HG03565 (cell line): ENCODE measurements at regions not wholly inside any gene's neighbourhood (a gene's known extent, or its start where the extent isn't known, plus 50 kb on each side); places are given as distances from the start of the nearest gene placed in this dataset.
"Not testable (repeated sequence)": the region's sequence is repeated elsewhere in the genome, so short reads cannot be mapped to it uniquely, and the experiment has no call there.

ENCODE experiments used
- ATAC-seq: cut with Tn5 transposase; IDR thresholded peaks from one replicate; pipeline ENCODE4 v1.9.1; 2021; ENCODE audit warnings: mild to moderate bottlenecking, moderate library complexity; ENCODE audit not compliant: unreplicated experiment

DNA sequence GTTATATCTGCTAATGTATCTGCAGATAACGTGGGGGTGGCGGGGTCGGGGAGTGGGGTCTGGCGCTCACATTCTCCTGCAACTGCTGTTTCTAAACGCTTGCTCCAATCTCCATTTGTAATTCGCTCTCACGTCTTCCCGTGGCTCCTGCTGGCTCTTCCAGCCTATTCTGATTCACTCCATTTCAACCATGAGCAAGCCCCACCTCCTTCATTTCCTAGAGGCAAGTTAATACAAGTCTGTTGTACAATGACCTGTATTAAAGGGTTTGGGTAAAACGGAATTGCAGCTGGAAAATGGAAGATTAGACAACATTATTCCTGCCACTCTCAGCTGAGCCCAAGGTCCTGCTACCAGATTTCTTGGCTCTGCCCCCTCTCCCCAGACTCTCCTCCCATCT is 132.3 kb downstream of the CSNK2A3 start:
- no peak for ATAC-seq

DNA sequence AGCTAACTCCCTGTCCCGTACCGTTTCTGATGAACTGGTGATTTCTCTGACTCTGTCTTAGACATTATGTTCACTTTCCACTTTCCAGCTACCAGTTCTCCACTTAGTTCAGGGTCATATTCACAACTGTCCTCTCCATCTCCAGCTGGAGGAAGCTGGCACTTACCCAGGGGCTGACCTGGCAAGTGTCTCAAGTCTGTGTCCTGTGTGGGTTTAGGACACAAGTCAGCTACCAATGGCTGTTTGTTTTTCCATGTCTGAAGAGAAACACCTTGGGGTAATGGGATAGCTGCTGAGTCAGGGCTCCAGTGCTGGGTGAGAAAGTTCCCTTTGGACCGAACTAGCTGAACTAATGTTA is 134.4 kb downstream of the CSNK2A3 start:
- ATAC-seq = no peak

DNA sequence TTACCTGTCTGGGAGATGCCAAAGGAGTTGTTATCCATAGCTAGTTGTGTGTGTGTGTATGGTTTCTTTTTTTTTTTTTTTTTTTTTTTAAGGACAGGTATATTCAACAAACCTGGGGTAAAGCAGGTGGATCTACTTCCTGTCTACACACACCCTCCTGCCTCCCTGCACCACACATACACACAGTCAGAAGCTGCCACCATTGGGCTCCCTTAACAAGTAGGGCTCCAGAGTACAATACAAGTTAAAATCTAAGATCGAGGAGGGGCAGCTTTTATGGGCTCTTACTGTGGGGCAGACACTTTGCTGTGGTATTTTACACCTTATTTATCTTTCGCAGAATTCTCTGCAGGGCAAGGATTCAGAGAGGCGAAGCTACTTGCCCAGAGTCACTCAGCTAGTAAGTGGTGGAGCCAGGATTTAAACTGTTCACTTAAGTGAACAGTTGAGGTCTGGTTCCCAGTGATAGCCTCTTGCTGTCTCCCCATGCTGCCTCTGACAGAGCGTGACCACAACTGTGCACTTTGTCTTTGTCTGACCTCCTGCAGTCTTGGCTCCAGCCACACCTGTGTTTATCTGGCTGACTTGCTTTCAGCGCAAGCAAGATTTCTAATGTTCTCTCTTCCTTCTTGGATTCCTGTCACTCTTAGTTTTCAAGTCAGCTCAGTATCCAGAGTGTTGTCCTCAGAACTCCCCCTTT is 135.0 kb downstream of the CSNK2A3 start:
- ATAC-seq = no peak

DNA sequence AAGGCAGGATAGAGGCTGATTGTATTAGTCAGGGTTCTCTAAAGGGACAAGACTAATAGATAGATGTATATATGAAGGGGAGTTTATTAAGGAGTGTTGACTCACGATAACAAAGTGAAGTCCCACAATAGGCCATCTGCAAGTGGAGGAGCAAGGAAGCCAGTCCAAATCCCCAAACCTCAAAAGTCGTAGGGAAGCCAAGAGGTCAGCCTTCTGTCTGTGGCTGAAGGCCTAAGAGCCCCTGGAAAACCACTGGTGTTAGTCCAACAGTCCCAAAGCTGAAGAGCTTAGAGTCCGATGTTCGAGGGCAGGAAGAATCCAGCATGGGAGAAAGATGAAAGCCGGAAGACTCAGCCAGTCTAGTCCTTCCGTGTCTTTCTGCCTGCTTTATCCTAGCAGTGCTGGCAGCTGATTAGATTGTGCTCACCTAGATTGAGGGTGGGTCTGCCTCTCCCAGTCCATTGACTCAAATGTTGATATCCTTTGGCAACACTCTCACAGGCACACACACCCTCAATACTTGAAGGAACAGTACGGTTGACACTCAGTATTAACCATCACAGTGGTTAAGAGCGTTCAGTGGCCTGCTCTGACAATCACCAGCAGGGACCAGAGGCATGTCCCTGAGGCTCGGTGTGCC is 135.6 kb downstream of the CSNK2A3 start:
- ATAC-seq = no peak

DNA sequence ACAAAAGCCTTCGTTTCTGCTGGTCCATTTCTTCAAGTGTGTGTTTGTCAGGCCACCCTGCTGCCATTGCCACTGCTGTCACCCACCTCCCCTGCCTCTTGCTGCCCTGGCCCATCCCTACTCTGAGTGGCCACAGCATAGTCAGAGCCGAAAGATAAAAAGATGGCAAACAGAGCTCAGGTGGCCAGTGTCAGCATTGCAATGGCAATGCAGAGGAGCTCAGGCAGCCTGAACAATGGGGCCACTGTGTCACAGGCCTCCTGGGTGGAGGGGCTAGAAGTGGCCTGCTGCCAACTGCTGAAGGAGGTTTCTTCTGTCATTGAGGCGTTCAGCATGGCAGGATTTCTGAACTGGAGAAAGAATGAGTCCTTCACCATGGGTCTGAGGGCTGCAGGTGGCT is 137.1 kb downstream of the CSNK2A3 start:
- ATAC-seq = no peak

DNA sequence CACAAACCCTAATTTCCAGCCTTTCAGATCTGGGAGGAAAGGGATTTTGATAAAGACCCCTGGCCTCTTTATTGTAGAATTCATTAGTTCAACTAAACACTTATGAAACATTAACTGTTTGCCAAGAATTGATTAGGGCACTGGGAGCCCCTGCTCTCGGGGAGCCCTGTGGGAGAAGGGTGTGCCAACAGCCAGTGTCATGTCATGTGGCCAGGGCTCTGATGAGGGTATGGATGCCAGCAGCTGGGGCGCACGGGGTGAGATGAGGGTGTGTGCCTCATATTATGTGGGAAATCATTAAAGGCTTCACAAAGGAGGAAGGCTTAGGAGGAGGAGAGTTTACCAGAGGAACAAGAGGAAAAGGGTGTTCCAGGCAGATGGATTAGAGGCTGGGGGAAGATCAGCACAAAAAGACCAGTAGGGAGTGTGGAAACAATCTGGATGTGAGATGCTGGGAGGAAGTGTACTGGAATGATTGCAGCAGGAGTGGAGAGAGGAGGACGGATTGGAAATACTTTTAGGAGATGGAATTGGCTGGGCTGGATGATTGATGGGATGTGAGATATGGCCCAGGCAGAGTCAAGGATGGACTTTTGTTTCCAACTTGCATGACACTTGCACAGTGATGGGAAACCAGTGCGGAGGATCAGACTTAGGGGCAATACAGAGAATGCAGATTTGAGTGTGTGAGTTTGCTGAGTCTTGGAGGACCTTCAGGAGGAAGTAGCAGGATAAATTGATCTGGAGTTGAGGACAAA is 137.8 kb downstream of the CSNK2A3 start:
- ATAC-seq = no peak

DNA sequence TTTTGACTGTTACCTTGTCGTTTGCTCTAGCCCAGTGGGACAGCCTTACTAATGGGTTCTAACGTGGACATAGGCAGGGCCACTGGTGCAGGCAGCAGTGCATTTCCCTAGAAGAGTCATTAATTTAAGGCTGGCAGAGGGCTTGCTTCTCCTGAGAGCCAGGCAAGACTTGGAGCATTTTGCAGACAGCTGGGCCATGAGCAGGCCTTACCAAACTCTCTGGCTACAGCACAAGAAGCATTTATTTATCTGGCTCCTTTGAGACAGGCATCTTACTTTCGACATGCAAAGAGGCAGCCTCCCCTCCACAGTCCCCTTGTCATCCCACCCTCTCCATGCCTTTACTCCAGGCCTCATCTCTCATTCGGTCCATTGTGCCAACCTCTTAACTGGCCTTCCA is 139.9 kb downstream of the CSNK2A3 start:
- no peak for ATAC-seq

DNA sequence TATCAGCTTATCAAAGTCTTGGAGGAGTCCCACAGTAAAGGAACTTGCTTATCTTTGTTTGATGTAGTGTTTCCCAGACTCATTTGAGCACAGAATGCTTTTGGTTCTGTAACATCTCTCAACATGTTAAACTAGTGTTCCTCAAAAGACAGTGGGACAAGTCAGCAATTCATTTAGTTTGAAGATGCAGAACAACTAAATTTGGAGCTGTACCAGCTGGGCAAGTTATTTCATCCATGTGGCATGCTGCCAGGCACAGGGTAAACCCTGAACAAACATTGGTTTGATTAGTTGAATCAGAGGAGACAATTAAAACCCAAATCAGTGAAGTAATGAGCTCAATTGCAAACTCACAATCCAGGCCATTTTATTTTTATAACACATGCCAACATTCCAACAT is 141.2 kb downstream of the CSNK2A3 start:
- ATAC-seq = no peak

DNA sequence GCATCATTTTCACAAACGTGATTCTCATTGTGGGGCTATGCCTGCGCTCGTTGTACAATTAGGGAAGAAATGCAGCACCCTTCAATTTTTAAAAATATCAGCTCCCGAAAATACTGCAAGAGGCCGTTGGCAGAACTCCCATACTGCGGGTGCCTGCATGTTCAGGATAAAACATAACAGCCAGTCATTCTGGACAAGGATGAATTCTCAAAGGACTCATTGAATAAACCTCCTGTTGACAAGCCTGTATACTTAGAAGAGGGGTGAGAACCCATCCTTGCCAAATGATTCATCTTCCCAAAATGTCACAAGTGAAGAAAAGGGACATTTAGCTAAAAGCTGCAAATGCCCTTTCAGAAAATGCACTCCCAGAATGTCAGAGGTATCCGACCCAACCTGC is 141.9 kb downstream of the CSNK2A3 start:
- no peak for ATAC-seq

DNA sequence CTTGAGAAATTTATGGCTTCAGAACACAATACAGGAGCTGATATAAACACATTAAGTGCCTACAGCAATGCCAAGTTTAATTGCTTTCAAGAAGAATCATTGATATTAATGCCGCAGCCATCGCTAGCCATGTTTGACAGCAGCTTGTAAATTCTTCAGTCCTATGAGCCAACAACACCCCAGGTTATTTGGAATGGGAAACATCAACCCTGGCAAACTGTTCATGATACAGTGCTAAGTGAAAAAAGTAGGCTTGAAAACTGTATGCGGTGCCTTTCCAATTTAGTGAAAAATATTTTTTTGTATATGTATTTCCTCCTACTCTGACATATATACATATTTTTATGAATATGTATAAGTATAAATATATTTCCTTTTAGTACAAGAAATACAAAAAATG is 142.6 kb downstream of the CSNK2A3 start:
- ATAC-seq = no peak

DNA sequence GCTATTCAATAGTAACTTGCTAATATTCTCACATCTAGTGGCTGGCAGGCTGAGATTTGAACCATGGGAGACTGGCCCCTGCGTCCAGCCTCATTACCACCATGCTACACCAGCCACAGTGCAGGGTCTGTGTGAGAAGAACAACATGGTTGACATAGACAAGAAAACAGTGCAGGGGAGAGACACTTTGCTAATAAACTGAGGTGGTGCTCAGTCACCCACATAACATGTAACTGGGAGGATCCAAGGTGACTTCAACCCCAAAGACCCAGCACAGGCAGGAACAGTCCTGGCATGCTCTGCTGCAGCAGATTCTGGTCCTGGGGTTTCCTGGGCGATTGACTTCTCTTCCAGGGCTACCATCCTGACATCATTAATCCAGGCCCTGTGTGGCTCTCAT is 143.1 kb downstream of the CSNK2A3 start:
- ATAC-seq = no peak

DNA sequence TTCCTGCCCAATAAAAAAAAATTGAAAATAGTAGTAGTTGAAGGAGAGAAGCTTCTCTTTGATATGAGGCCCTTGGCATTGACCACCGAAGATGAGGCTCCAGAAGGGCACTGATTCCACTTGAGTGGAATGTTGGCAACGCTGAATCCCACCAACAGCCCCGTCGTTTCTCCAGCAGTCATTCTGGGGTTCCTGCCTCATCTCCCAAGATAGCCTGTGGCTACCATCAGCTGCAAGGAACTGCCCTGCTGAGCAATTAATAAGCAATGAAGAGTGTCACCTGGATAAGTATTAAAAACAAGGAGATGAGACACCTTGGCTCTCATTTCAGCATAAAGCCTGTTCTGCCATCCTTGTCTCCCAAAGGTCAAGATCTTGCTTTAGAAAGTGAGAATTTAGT is 144.1 kb downstream of the CSNK2A3 start:
- ATAC-seq = no peak

DNA sequence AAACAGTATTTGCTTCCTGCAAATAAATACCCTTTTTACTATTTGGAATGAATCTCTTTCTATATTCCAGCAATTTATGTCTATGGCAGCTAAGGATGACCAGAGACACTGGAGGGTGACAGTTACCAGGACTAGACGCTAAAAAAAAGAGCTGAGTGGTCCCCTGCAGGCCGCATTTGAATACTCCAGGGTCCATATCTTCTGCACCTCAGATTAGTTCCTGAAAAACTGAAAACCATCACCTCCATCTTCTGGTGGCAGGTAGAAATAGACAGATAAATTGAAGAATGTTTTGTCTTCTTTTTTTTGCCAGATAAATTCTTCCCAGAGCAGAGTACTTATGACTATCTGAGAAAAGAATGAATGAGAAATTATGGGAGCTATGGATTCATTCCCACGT is 145.6 kb downstream of the CSNK2A3 start:
- ATAC-seq = no peak

DNA sequence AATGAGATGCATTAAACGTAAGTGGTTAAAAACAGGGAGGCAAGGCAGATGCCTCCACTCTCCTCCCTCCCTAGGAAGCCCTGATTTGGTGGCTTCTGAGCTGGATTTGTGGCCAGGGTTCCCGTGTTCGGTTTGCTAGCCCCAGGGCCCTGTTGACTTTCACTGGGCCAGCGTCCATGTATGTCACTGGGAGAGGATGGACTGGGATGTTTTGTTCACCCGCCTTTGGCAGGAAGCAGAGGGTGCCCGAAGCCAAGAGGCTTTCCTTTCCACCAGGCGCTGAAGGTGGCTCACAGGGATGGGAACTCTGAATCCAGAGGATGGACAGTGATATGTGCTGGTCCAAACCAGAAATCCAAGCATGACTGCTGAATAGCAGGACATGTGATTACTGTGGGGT is 146.6 kb downstream of the CSNK2A3 start:
- no peak for ATAC-seq

DNA sequence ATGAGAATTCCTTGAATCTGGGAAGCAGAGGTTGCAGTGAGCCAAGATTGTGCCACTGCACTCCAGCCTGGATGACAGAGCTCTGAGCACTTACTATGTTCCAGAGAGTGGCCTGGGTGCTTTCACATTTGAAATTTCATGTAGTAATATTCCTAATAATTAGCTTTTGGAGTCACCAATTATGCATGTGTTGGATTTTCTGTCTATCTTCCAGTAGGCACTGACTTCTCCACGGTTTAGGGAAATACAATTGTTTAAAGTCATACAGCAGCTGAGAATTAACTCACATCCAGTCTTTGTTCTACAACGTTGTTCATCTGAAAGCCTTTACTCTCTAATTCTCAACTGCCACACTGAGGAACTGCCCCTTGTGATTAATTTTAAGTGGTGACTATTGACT is 150.2 kb downstream of the CSNK2A3 start:
- no peak for ATAC-seq

DNA sequence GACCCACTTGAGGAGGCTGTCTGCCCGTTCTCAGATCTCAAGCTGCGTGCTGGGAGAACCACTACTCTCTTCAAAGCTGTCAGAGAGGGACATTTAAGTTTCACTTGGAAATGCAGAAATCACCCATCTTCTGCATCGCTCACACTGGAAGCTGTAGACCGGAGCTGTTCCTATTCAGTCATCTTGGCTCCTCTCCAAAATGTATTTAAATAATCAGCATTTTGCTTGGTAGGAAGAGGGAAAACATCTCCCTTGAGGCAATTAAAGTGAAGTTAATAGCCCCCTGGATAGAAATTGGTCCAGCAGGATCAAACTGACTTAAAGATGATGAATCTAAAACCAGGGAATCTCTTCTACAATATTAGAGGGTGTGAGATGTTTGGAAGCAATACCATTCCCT is 151.7 kb downstream of the CSNK2A3 start:
- ATAC-seq = not testable (repeated sequence)

DNA sequence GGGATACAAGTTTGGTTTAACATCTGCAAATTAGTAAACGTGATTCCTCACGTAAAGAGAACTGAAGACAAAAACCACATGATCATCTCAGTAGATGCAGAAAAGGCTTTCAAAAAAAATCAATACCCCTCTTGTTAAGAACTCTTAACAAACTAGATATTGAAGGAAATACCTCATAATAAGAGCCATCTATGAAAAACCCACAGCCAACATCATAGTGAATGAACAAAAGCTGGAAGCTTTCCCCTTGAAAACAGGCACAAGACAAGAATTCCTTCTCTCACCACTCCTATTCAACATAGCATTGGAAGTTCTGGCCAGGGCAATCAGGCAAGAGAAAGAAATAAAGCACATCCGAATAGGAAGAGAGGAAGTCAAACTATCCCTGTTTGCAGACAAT is 160.5 kb downstream of the CSNK2A3 start:
- ATAC-seq = no peak

DNA sequence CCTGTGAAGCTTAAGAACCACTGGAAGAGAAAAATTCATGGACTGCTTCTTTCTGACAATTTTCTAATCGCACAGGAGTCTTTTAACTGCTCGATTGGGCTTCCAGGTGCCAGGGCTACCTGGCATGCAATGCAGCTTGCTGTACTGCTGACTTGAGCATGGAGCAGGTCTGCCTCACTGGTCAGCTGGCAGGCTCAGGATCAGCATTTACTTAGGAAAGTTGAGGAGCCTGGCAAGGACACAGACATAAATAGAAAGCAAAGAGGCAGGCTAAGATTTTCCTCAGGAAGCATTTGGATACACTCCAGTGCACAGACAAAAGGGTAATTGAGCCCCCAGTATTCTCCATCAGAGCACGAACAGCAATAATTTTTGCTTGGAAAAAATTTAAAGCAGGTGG is 163.5 kb downstream of the CSNK2A3 start:
- no peak for ATAC-seq

DNA sequence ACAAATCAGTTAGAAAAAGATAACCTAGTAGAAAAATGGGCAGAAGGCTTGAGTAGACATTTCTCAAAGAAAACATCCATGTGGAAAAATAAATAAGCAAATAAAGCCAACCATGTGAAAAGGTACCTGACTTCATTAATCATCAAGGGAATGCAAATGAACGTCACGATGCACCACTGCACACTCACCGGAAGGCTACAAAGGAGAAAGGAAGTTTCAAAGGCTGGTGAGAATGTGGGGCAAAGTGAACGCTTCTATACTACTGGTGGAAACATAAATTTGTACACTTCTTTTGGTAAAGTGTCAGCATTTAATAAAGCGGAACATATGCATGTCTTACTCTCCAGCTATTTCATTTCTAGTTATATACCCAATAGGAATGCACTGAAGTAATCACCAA is 166.8 kb downstream of the CSNK2A3 start:
- ATAC-seq = no peak

DNA sequence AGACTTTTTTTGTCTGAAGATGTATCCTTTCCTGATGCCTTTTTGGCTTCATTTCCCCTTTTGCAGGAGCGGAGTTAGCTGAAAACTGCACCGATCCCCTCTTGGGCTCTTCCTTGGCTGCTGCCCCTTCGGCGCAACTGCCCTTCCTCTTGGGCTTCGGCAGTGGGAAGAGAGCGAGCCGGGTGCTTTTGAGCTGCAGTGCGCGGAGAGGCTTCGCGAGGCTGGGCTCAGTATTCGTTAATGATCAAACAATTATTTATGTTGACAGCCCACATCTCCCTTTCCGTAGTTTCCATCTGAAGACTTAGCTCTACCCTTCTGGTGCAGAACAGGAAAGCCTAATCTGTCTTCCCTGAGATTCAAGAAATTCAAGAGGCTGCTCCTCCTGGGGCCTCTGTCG is 170.8 kb downstream of the CSNK2A3 start:
- ATAC-seq = no peak

DNA sequence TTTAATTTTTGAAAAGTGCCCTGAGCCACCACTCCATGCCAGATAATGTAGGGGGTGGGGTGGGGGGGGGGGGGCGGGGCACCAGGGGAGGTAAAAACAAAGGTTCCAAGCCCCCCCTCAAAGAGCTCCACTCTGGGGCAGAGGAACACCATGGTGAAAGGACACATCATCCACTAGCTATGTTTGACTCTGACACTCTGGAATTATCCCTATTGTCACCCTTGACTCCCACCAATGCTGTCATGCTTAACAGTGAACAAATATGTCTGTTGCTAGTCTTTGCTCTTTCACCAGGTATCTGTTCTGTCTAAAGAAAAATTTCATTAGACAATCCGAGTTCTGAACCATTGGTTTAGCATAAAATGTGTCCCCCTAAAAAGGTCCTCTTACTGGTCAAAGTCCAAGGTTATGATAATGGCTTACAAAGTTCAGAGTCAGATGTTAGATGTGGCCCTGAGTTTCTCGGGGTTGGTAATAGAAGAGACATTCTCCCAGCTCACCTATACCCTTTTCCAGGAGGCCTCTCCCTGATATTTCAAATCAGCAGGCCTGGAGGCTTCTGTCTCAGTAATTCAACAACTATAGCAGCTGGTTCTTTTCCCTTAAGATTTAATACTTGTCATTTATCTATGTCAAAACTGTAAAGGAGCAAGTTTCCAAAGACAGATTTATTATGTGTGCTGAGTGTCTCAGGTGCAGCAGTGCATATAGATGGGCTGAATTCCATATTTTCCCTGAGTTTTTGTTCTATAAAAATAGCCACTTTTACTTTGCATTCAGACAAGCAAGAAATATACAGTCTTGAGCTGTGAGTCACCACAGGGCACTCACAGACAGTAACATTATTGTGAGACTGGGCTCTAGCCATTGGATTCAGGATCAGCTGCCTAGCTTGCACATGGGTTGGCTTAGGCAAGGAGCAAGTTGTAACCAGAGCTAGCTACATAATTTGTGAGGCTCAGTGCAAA is 174.1 kb downstream of the CSNK2A3 start:
- ATAC-seq = no peak
